NT2/D1 (cell line): ENCODE measurements at regions not wholly inside any gene's neighbourhood (a gene's known extent, or its start where the extent isn't known, plus 50 kb on each side); places are given as distances from the start of the nearest gene placed in this dataset.

Source experiments
- SUZ12 ChIP-seq: IDR thresholded peaks from 2 replicates; pipeline ENCODE4 v1.6.1; 2011; ENCODE audit not compliant: insufficient read length, insufficient read depth; ENCODE audit errors: extremely low read depth
- YY1 ChIP-seq: IDR thresholded peaks from 2 replicates; pipeline ENCODE4 v1.6.1; 2011; ENCODE audit not compliant: insufficient read length, insufficient read depth
- ZNF274 ChIP-seq: IDR thresholded peaks from 2 replicates; pipeline ENCODE4 v1.6.1; 2011; ENCODE audit warnings: mild to moderate bottlenecking, low read depth, low read length

DNA sequence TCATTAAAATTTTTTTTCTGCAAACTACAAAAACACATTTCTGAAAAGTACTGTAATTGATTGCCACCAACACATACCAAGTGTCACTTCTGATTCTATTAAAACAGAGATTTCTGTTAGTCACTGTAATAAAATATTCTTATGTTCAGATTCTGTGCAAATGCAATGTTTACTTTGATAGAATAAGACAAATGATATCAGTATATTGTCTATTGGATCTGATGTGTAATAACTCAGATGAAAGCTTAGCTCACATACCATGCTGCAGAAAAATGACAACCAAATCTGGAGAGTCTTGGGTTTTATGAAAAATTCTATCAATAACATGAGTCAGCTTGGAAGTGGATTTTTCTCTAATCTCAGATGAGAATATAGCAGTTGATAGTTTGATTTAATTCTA, 963.8 kb upstream of the B3GALT2 start:
- TF ChIP-seq YY1 (no peak), ZNF274 (no peak), SUZ12 (no peak)
